ENCODE measurements at regions not wholly inside any gene's neighbourhood (a gene's known extent, or its start where the extent isn't known, plus 50 kb on each side); places are given as distances from the start of the nearest gene placed in this dataset.
A peak's percentile ranks its signal among the peaks of the same experiment; 100 is the strongest.
"Not testable (repeated sequence)": the region's sequence is repeated elsewhere in the genome, so short reads cannot be mapped to it uniquely, and the experiment has no call there.

DNA sequence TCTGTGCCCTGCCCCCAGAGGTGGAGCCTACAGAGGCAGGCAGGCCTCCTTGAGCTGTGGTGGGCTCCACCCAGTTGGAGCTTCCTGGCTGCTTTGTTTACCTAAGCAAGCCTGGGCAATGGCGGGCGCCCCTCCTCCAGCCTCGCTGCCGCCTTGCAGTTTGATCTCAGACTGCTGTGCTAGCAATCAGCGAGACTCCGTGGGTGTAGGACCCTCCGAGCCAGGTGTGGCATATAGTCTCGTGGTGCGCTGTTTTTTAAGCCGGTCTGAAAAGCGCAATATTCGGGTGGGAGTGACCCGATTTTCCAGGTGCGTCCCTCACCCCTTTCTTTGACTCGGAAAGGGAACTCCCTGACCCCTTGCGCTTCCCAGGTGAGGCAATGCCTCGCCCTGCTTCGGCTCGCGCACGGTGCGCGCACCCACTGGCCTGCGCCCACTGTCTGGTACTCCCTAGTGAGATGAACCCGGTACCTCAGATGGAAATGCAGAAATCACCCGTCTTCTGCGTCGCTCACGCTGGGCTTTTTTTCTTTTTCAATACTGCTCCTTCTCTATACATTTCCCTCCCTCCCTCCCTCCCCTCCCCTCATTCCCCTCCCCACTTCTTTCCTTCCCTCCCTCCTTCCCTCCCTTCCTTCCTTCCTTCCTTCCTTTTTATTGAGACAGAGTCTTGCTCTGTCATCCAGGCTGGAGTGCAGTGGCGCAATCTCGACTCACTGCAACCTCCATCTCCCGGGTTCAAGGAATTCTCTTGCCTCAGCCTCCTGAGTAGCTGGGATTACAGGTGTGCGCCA, 197.1 kb upstream of the TBL1XR1 start:
- DNase-seq = not testable (repeated sequence)

DNA sequence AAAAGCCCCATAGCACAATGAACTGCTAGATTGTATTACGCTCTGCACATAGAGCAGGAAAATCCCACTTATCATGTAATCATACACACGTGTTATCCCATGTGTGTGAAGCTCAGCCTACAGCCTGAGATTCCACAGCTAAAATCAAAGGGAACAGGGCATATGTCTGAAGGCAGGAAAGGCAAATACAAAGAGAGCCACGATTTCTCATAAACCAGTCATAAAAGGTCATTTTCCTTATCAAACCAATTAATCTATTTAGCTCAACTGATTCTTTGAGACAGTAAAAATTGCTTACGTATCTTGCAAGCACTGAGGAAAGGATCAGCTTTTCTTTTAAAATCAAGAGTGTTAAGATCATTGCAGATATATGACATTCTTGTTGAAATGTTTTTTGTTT, 199.5 kb upstream of the TBL1XR1 start:
- no peak for DNase-seq

DNA sequence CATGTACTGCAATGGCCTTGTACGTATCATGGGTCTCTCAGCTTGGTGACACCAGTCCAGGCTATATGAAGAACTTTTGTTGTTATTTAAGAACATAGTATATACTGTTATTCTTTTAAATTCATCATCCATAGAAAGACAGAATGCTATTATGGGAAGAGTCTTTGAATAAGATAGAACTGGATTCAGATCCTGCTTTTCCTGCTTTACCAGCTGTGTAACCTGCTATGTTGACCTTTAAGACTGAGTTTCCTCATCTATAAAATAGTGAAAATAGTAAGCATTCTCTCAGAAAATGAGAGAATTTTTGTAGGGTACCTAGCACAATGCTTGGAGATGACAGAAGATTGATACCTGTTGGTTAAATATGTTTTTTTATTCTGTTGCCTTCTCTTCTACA, 204.1 kb upstream of the TBL1XR1 start:
- DNase-seq = no peak

DNA sequence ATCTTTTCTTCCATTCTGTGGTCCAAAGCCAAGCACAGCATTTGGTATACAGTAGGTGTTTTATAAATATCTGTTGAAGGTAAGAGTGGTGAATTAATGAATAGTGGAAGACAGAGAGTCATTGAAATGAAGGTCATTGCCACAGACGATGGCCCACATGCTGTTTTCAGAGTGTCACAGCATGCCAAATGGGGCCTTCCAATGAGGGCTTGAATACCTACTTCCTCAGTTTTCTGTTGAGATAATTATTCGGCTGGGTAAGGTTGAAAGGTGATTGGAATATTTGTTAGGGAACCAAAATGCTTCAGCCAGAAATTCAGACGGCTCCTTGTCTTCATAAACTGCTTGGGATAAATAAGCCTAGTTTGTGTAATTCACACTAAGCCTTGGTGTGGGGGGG, 205.3 kb upstream of the TBL1XR1 start:
- no peak for DNase-seq

DNA sequence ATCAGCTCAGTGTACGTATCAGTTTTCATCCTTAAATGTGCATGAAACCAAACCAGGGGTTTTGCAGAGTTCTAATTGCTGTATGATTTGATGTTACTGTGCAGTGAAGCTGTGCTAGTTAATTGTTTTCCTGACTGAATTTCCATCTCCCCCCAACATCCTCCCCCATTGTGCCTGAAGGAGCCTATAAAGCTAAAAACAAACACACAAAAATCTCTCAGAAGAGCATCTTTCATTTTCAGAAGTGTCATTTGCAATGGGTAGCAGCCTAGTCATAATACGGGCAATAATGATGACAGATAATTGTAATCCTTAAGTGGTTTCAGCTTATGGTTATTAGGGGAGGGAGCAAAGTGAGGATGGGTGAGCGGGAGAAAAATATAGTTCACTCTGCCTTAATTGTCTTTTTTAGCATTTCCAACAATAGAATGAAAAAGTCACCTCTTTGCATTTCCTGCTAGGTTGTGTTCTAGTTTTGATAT, 207.9 kb upstream of the TBL1XR1 start:
- no peak for DNase-seq

DNA sequence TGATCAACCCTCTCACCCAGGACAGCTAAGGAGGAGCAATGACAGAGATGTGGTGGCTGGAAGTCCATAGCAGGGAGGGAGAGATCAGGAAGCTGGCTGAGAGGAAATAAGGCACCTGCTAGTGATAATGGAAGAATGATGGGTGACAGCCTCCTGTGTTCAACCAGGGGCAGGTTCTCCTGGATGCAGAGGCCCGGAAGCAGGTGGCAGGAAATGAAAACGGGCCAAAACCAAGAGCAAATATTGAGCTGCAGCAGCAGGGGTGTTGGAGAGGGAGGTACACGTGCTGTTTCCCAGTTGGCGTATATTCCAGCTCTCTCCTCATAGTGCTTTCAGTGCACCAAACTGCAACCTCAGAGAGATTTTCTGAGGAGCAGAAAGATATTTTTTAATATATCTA, 213.4 kb upstream of the TBL1XR1 start:
- no peak for DNase-seq

DNA sequence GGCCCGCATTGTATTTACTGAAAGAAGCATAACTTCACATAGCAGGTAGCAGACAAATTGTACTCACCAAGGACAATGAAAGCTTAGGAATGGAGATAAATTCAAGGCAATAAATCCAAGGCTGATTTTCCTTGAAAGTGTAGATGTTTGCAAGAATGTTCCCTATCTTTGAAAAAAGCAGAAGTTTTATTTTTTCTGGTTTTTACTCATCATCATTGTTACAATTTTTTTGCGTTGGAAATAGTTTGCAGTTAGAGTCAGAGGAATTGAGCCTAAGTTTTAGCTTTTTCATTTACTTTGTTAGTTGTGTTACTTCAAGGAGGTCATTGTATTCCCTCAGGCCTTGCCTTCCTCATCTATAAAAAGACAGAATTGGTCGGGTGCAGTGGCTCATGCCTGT, 213.9 kb upstream of the TBL1XR1 start:
- no peak for DNase-seq

DNA sequence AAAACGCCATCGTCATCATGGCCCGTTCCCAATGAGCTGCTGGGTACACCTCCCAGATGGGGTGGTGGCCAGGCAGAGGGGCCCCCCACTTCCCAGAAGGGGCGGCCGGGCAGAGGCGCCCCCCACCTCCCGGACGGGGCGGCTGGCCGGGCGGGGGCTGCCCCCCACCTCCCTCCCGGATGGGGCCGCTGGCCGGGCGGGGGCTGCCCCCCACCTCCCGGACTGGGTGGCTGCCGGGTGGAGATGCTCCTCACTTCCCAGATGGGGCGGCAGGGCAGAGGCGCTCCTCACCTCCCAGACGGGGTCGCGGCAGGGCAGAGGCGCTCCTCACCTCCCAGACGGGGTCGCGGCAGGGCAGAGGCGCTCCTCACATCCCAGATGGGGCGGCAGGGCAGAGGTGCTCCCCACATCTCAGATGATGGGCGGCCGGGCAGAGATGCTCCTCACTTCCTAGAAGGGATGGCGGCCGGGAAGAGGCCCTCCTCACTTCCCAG, 215.4 kb upstream of the TBL1XR1 start:
- DNase-seq = not testable (repeated sequence)

DNA sequence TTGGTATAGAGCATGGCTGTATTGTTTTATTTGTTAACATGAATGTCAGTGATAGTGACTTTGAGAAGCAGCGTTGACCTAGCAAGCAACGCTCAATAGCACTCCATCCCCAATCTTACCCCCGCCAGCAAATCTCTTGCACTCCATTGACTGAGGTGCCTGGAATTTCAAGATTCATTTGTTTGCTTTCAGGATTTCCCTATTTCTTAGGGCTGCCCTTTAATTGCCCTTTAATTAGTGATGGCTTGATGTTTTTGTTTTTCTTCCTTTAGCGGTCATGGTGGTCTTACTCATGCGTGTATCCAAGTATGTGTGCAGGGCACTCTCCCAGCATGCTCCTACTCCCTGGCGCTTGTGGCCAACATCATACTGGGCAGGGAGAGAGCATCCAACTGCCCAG, 216.8 kb upstream of the TBL1XR1 start:
- DNase-seq = no peak

DNA sequence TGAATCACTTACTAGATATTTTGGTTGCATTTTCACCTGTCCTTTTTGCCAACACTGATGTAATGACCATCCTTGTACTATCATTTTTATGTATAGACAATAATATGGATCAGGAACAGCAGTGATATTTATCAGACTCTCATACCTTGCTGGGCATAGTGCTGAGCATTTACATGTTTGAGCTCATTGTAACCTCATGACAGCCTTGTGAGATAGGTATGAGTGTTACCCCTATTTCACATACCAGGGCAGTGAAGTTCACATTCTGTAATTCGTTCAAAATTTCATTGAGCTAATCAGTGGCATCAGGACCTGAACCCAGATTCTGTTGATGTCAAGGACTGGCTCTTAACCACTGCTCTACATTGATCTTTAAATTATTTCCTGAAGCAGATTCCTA, 221.5 kb upstream of the TBL1XR1 start:
- no peak for DNase-seq

DNA sequence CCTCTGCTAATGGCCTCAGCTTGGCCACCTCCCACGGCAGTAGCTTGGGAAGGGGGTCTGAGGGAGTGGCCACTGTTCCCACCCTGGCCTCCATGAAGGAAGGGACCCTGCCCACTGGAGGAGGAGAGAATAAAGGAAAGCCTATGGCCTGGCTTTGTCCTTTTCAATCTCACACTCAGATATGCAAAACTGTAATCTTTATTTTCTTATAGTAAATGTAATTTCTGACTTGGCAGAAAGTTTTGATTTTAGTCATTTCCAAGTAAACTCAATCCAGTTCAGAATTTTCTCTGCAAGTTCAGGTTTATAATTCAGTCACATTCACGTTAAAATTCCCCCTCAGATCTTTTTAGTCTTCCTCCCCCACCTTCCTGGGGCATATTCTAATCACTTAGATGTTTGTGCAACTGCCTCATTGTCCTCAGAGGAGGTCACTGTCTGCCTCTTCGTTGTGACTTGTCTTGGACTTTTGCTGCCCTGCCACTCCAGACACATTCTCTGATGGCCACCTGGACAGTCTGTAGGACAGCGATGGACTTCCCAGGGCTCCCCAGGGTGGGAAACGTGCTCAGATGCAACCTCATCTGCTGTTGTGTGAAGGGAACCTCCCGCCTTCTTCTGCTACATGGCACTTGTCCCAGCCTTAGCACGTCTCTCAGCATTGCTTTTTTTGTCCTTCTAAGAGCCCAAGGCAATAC, 222.8 kb upstream of the TBL1XR1 start:
- peak; percentile 46 for DNase-seq

DNA sequence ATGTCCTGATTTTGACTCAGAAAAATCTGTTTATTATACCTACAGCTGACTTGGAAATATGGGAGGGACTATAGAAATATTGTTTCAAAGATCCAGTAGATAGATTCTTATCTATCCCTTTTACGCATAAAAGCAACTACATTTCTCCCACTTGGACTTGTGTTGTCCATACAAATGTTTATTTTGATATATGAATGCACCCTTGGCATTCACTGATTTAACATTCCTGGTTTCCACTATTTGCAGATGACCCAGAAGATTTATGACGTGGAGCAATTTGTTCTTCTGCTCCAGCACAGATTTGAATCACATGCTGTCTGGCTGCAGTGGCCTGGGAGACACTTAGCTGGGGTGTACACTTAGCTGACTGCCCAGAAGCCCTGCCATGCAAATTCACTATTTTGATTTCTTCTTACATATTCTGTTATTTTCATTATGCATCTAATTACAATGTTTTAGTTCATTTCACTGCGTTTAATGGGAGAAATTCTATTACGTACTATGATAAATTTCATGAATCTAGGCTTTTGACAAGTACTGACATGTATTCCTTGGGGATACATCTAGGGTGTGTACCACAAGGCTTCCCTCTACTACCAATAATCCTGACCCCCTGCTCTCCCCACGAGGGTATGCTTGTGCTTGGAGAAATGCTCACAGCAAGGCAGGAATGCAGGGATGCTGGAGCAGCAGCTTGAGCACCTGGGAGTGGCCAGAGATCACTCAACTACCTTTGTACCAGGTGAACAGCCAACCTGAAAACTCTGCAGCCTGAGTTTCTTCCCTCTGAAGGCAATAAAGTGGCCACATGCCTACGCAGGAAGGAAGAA, 223.6 kb upstream of the TBL1XR1 start:
- peak; percentile 48 for DNase-seq

DNA sequence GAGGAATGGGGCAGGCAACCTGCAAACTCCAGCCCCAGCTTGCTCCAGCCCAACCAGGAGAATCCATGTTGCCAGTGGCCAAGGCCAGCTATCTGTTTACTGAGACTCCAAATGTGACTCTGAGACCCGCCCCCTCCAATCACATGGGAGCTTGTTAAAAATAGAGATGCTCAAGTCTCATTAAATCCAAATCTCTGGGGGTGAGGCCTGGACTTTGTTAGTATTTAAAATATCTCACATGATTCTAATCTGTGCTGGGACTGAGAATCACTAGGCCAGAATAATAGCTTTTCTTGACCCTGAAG, 224.2 kb upstream of the TBL1XR1 start:
- peak; percentile 14 for DNase-seq

DNA sequence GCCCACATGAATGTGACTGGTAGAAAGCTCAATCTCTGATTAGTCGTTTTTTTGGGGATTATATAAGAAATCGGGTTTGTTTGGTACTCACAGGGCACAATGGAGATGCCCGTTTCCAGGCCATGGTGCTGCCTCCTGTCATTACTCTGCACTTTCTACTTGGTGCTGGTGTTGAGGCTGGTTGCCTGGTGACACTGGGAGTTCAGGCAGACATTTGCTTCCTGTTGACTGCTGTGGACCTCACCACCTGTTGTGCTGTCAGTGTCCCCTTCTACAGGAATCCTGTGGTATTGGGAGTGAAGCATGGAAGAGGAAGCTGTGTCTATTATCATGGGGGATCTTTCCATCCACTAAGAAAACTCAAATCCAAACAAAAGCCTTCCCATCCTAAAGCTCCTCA, 227.2 kb upstream of the TBL1XR1 start:
- DNase-seq = no peak

DNA sequence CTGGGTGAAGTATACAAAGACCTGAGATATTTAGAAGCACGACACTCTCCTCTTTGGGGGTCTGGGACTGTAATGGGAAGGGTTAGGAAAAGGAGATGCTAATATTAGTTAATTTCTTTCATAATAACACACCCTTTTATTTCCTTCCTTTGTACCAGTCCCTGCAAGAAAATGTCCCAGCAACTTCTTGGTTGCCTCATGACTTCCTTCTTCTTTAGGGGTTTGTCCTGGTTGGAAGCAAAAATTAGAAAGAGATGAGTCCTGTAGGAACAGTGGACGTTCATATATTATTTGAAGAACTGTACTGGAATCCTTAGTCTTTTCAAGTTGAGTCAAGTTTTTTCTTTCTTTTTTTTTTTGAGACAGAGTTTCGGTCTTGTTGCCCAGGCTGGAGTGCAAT, 227.8 kb upstream of the TBL1XR1 start:
- DNase-seq = no peak

DNA sequence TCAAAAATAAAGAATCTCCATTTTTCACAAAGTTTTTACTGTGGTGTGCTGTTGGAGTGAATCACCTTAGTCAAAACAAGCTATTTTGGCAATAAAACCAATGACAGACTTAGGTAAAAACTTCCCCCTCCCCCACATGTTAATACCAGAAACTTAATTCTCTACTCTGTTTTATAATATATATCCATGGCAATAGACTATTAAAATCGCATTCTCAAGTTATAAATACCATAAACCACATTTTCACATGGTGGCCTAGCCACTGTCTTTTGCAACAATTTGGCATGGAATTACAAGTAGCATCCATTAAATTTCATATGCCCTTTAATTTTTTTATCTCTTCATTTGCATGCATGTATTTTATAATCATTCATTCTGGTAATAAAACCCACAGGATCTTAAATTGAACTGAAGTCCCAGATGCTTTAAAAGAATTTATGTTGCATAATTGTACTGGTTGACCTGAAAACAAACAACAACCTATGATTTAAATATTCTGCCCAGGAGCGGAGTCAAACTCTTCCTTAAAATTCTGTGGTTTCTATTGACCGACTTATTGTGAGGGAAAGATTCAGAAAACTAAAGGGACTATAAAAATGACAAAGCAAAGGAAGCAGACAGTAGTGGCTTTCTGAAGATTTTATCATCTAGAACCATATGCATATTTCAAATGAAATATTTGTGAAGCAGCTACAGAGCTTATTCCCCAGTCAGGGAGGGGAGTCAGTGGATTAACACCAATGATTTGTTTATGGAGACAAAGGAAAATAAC, 229.0 kb upstream of the TBL1XR1 start:
- DNase-seq = no peak

DNA sequence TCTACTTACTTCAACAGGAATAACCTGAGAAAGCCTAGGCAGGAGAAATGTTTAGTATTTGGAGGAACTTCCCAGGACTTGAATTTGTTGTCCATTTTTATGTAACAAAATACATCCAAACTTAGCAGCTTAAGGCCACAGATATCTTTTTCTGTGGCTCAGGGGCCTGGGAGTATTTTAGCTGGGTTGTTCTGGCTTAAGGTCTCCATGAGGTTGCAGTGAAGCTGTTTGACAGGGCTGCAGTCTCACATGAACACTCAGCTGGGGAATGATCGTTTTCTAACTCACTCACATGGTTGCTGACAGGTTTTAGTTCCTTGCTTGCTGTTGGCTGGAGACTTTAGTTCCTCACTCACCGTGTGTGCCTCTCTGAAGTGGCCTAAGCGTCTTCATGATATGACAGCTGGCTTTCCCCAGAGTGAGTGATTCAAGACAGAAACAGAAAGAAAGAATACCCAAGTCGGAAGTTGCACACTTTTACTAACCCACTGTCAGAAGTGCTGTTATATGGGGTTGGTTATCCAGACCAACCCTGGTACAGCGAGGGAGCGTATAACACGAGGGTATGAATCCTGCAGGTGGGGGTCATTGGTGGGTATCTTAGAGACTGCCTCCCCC, 229.7 kb upstream of the TBL1XR1 start:
- no peak for DNase-seq

DNA sequence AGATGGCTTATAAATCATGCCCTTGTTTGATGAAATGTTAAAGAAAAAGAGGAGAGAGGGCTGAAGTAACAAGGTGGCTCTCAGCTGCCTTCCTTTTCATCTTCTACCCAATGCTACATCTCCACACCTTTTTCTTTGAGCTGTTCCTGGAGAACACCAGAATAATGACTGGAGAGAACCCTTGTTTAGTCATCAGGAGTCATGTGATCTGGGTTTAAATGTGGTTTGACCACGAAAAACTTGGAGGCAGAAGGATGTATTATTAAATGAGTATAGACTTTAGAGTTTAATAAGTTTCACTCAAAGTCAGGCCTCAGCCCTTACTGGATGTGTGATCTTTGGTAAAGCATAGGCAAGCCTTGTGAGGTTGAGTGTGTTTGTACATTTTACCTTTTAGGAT, 230.3 kb upstream of the TBL1XR1 start:
- no peak for DNase-seq

DNA sequence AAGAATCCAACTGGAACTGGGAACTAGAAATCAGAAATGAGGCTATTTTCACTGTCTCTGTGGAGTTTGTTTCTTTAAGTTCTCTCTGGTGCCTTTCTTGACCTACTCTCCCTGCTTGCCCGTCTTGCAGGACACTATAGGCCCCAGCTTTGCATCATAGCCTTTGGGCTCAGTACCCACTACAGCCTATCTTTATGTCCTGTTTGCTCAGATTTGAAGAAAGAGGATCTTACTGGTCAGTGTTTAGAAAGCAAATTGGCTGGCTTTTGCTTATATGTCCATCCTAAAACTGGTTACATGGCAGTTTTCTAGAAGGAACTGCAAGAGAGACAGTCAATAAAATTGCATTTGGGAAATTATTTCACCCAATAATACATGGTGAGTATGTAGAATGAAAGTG, 231.8 kb upstream of the TBL1XR1 start:
- DNase-seq = no peak

DNA sequence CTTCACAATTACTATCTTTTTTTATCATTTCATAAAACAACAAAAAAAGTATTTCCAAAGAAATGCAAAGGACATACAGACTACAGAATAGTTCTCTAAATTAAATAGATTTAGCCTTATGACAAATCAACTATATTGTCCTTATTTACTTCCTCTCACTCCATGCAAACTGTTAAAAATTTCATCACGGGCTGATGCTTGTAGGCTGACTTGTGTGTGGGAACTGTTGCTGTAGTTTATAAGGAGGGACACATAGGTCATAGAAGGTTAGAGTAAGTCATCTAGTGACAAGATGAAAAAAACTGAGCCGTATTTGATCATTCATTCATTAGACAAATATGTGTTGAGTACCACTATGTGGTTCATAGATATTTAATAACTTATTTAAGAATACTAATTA, 232.5 kb upstream of the TBL1XR1 start:
- no peak for DNase-seq

DNA sequence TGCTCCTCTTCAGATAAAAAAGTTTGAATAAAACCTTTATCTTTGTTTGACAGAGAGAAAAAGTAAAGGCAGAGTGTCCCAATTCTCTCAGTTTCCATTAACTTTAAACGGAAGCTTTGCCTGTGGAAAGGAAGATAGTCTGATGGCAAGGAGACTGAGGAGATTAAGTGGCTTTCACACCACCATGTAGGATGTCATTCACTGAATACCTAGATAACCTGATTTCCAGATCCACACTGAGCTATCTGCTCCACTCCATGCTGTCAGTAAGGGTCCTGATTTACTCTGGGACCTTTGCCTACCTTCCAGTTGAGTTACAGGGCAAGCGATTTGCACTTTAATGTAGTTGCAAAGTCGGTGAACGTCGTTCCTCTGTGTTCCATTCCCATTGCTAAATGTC, 233.4 kb upstream of the TBL1XR1 start:
- no peak for DNase-seq
